GM18508 (cell line): ENCODE measurements at regions not wholly inside any gene's neighbourhood (a gene's known extent, or its start where the extent isn't known, plus 50 kb on each side); places are given as distances from the start of the nearest gene placed in this dataset.

Experiments used
- ATAC-seq: cut with Tn5 transposase; IDR thresholded peaks from one replicate; pipeline ENCODE4 v1.9.1; 2021; ENCODE audit warnings: moderate number of reproducible peaks; ENCODE audit not compliant: insufficient read depth, unreplicated experiment

- no peak for ATAC-seq
These were observed 263.0 kb downstream of the NEDD1 start for GRCh38 chr12:97169889-97170567.

GRCh38 chr12:97173688-97174410 lies 266.8 kb downstream of the NEDD1 start:
- no peak for ATAC-seq

GRCh38 chr12:97177481-97177880 lies 270.4 kb downstream of the NEDD1 start:
- ATAC-seq, result no peak

GRCh38 chr12:97181571-97182265 lies 274.7 kb downstream of the NEDD1 start:
- no peak for ATAC-seq

- no peak for ATAC-seq
These were observed 275.7 kb downstream of the NEDD1 start for GRCh38 chr12:97182769-97183168.

GRCh38 chr12:97184127-97184773 lies 277.2 kb downstream of the NEDD1 start:
- ATAC-seq, result no peak

- ATAC-seq, result no peak
These were observed 277.0 kb upstream of the RMST start for GRCh38 chr12:97185567-97185966.

GRCh38 chr12:97194546-97194945 lies 268.1 kb upstream of the RMST start:
- no peak for ATAC-seq

- no peak for ATAC-seq
These were observed 262.4 kb upstream of the RMST start for GRCh38 chr12:97200181-97200580.

GRCh38 chr12:97203408-97203807 lies 259.2 kb upstream of the RMST start:
- no peak for ATAC-seq

- ATAC-seq, result no peak
These were observed 252.6 kb upstream of the RMST start for GRCh38 chr12:97209997-97210396.

- ATAC-seq, result no peak
These were observed 251.1 kb upstream of the RMST start for GRCh38 chr12:97211416-97211930.

GRCh38 chr12:97216848-97217247 lies 245.8 kb upstream of the RMST start:
- no peak for ATAC-seq

GRCh38 chr12:97222391-97222790 lies 240.2 kb upstream of the RMST start:
- ATAC-seq, result no peak

- ATAC-seq, result no peak
These were observed 239.2 kb upstream of the RMST start for GRCh38 chr12:97223419-97223818.

GRCh38 chr12:97229004-97229403 lies 233.6 kb upstream of the RMST start:
- no peak for ATAC-seq

- no peak for ATAC-seq
These were observed 227.5 kb upstream of the RMST start for GRCh38 chr12:97235102-97235501.

GRCh38 chr12:97246368-97246767 lies 216.2 kb upstream of the RMST start:
- no peak for ATAC-seq

GRCh38 chr12:97250483-97250882 lies 212.1 kb upstream of the RMST start:
- ATAC-seq, result no peak

- no peak for ATAC-seq
These were observed 204.9 kb upstream of the RMST start for GRCh38 chr12:97257726-97258125.

- no peak for ATAC-seq
These were observed 203.5 kb upstream of the RMST start for GRCh38 chr12:97259098-97259497.
